Hepatocyte (in vitro differentiated cells): ENCODE measurements at regions not wholly inside any gene's neighbourhood (a gene's known extent, or its start where the extent isn't known, plus 50 kb on each side); places are given as distances from the start of the nearest gene placed in this dataset.
A peak's percentile ranks its signal among the peaks of the same experiment; 100 is the strongest.

Source experiments
- CTCF ChIP-seq: fragments of 200-600 bp; sonication (generic); IDR thresholded peaks from 2 replicates; pipeline ENCODE4 v1.5.1; 2016; ENCODE audit warnings: antibody characterized with exemption, mild to moderate bottlenecking; ENCODE audit not compliant: poor library complexity
- EZH2 ChIP-seq: fragments of 200-600 bp; sonication (generic); IDR thresholded peaks from 2 replicates; pipeline ENCODE4 v1.6.1; 2016; ENCODE audit warnings: antibody characterized with exemption, mild to moderate bottlenecking, borderline replicate concordance
- EZH2phosphoT487 ChIP-seq: fragments of 200-600 bp; sonication (generic); IDR thresholded peaks from one replicate; pipeline ENCODE4 v1.6.1; 2018; ENCODE audit warnings: antibody characterized with exemption, mild to moderate bottlenecking, low read depth, moderate library complexity; ENCODE audit not compliant: unreplicated experiment, severe bottlenecking

- TF ChIP-seq CTCF (peak; percentile 60), EZH2 (no peak), EZH2phosphoT487 (no peak)
Observed at GRCh38 chr16:31696968-31697743, 169.5 kb downstream of the AHSP start.
